H9 (cell line): ENCODE measurements at regions not wholly inside any gene's neighbourhood (a gene's known extent, or its start where the extent isn't known, plus 50 kb on each side); places are given as distances from the start of the nearest gene placed in this dataset.
A peak's percentile ranks its signal among the peaks of the same experiment; 100 is the strongest.

Experiments
- DNase-seq: peaks from one replicate; pipeline ENCODE4 v3.0.0-alpha.2; 2017
- H2AFZ ChIP-seq: one replicate; pipeline ENCODE4 v1.6.1; 2013; ENCODE audit warnings: mild to moderate bottlenecking, low read length, control low read depth, moderate library complexity
- H2AK5ac ChIP-seq: 2 replicates; pipeline ENCODE4 v1.6.1; 2013; ENCODE audit warnings: low read length, control low read depth, mixed read lengths; ENCODE audit not compliant: insufficient read length
- H2BK120ac ChIP-seq: one replicate; pipeline ENCODE4 v1.6.1; 2013; ENCODE audit warnings: low read depth, mild to moderate bottlenecking, low read length, control low read depth, inconsistent platforms; ENCODE audit not compliant: poor library complexity, severe bottlenecking
- H2BK12ac ChIP-seq: 2 replicates; pipeline ENCODE4 v1.6.1; 2013; ENCODE audit warnings: low read length, control low read depth, mixed read lengths, low read depth; ENCODE audit not compliant: insufficient read length
- H2BK15ac ChIP-seq: 2 replicates; pipeline ENCODE4 v1.6.1; 2013; ENCODE audit warnings: low read depth, low read length, control low read depth
- H2BK20ac ChIP-seq: one replicate; pipeline ENCODE4 v1.6.1; 2013; ENCODE audit warnings: low read depth, mild to moderate bottlenecking, low read length, control low read depth, inconsistent platforms; ENCODE audit not compliant: poor library complexity, severe bottlenecking
- H2BK5ac ChIP-seq: 2 replicates; pipeline ENCODE4 v1.6.1; 2013; ENCODE audit warnings: low read length, control low read depth, mixed read lengths; ENCODE audit not compliant: insufficient read length
- H3K14ac ChIP-seq: 2 replicates; pipeline ENCODE4 v1.6.1; 2013; ENCODE audit warnings: low read length, control low read depth; ENCODE audit not compliant: insufficient read depth
- H3K18ac ChIP-seq: 2 replicates; pipeline ENCODE4 v1.6.1; 2013; ENCODE audit warnings: low read depth, mild to moderate bottlenecking, mixed read lengths, low read length, control low read depth; ENCODE audit not compliant: insufficient read length
- H3K23ac ChIP-seq: 2 replicates; pipeline ENCODE4 v1.6.1; 2013; ENCODE audit warnings: low read length, control low read depth, mixed read lengths, low read depth; ENCODE audit not compliant: insufficient read length
- H3K23me2 ChIP-seq: 2 replicates; pipeline ENCODE4 v1.6.1; 2013; ENCODE audit warnings: low read depth, mild to moderate bottlenecking, mixed read lengths, low read length, control low read depth; ENCODE audit not compliant: insufficient read length, poor library complexity, severe bottlenecking
- H3K27ac ChIP-seq: 2 replicates; pipeline ENCODE4 v1.5.1; 2013; ENCODE audit warnings: low read length, control low read depth, mixed read lengths, low read depth; ENCODE audit not compliant: insufficient read length
- H3K27me3 ChIP-seq: 2 replicates; pipeline ENCODE4 v1.6.1; 2013; ENCODE audit warnings: low read length, control low read depth, inconsistent platforms; ENCODE audit not compliant: insufficient read depth
- H3K4ac ChIP-seq: 2 replicates; pipeline ENCODE4 v1.6.1; 2013; ENCODE audit warnings: low read depth, mild to moderate bottlenecking, control low read depth, inconsistent platforms, low read length, moderate library complexity
- H3K4me1 ChIP-seq: 2 replicates; pipeline ENCODE4 v1.6.1; 2013; ENCODE audit warnings: low read length, control low read depth, inconsistent platforms; ENCODE audit not compliant: insufficient read depth
- H3K4me2 ChIP-seq: 2 replicates; pipeline ENCODE4 v1.6.1; 2013; ENCODE audit warnings: low read length, control low read depth, mixed read lengths; ENCODE audit not compliant: insufficient read length, insufficient read depth
- H3K56ac ChIP-seq: 2 replicates; pipeline ENCODE4 v1.6.1; 2013; ENCODE audit warnings: low read depth, mild to moderate bottlenecking, mixed read lengths, low read length, control low read depth; ENCODE audit not compliant: insufficient read length
- H3K79me1 ChIP-seq: 2 replicates; pipeline ENCODE4 v1.6.1; 2013; ENCODE audit warnings: low read depth, mild to moderate bottlenecking, moderate library complexity, low read length, control low read depth, inconsistent platforms; ENCODE audit not compliant: insufficient read depth, poor library complexity, severe bottlenecking
- H3K79me2 ChIP-seq: 2 replicates; pipeline ENCODE4 v1.6.1; 2013; ENCODE audit warnings: low read length, control low read depth, inconsistent platforms; ENCODE audit not compliant: insufficient read depth
- H3K9ac ChIP-seq: 2 replicates; pipeline ENCODE4 v1.6.1; 2013; ENCODE audit warnings: low read length, control low read depth, mixed read lengths; ENCODE audit not compliant: insufficient read length; ENCODE audit errors: extremely low read depth
- H3K9me3 ChIP-seq: one replicate; pipeline ENCODE4 v1.6.1; 2013; ENCODE audit warnings: low read depth, low read length, inconsistent platforms; ENCODE audit not compliant: control insufficient read depth
- H3T11ph ChIP-seq: one replicate; pipeline ENCODE4 v1.6.1; 2013; ENCODE audit warnings: mild to moderate bottlenecking, low read length, control low read depth, inconsistent platforms
- H4K20me1 ChIP-seq: one replicate; pipeline ENCODE4 v1.6.1; 2013; ENCODE audit not compliant: control insufficient read depth, insufficient read length, insufficient read depth
- H4K5ac ChIP-seq: 2 replicates; pipeline ENCODE4 v1.6.1; 2013; ENCODE audit warnings: low read depth, mild to moderate bottlenecking, mixed read lengths, low read length, control low read depth; ENCODE audit not compliant: insufficient read length
- H4K8ac ChIP-seq: replicated peaks from 2 replicates; pipeline ENCODE4 v1.6.1; 2013; ENCODE audit warnings: low read length, control low read depth, mixed read lengths, low read depth; ENCODE audit not compliant: insufficient read length
- H4K91ac ChIP-seq: 2 replicates; pipeline ENCODE4 v1.6.1; 2013; ENCODE audit warnings: low read depth, mild to moderate bottlenecking, moderate library complexity, mixed read lengths, low read length, control low read depth; ENCODE audit not compliant: insufficient read length
- H3K27ac Mint-ChIP-seq, 3 experiments: 2 replicates in 2 of 3; 3 replicates in 1 of 3; pipeline ENCODE4 v1.8.0; 2020 to 2021; ENCODE audit warnings: mixed read lengths in 3 of 3, mild to moderate bottlenecking in 1 of 3, moderate library complexity in 1 of 3
- H3K27me3 Mint-ChIP-seq: 2 replicates; pipeline ENCODE4 v1.8.0; 2021; ENCODE audit warnings: low read depth, mild to moderate bottlenecking, moderate library complexity, mixed read lengths
- H3K36me3 Mint-ChIP-seq, 3 experiments: 2 replicates in 2 of 3; 3 replicates in 1 of 3; pipeline ENCODE4 v1.8.0; 2020 to 2021; ENCODE audit warnings: low read depth in 3 of 3, mixed read lengths in 3 of 3; ENCODE audit not compliant: insufficient read depth in 1 of 3
- H3K4me1 Mint-ChIP-seq, 2 experiments: 2 replicates each; pipeline ENCODE4 v1.8.0; 2020; ENCODE audit warnings: mixed read lengths in 2 of 2
- H3K4me3 Mint-ChIP-seq, 2 experiments: 2 replicates in 1 of 2; 3 replicates in 1 of 2; pipeline ENCODE4 v1.8.0; 2020 to 2021; ENCODE audit warnings: mild to moderate bottlenecking in 2 of 2, mixed read lengths in 2 of 2, moderate library complexity in 1 of 2
- H3K9me3 Mint-ChIP-seq, 2 experiments: 2 replicates in 1 of 2; 3 replicates in 1 of 2; pipeline ENCODE4 v1.8.0; 2020; ENCODE audit warnings: mild to moderate bottlenecking in 2 of 2, mixed read lengths in 2 of 2, moderate library complexity in 1 of 2
- WGBS: extraction: QIAGEN DNeasy Blood & Tissue Kit; methylation state at CpG from one replicate; pipeline ENCODE4 v1.1.7; 2013; ENCODE audit warnings: missing lambda C conversion rate, low lambda C conversion rate, mixed read lengths; ENCODE audit not compliant: insufficient read length; ENCODE audit errors: extremely low coverage; 5-methylcytosine and 5-hydroxymethylcytosine counted together
- TF ChIP-seq, protein P1 (sequence below): fragments of 200-600 bp; sonication (generic); conservative IDR thresholded peaks from 3 replicates; pipeline ENCODE4 v1.8.0; 2021; ENCODE audit warnings: antibody characterized with exemption, mild to moderate bottlenecking

GRCh38 chr15:39344662-39345141 lies 236.2 kb upstream of the THBS1 start:
- H4K91ac ChIP-seq, result no peak overlapping the region
- no peak overlapping the region for H3K4me2 ChIP-seq
- no peak overlapping the region for H2BK5ac ChIP-seq
- H3K14ac ChIP-seq, result no peak overlapping the region
- H3K79me2 ChIP-seq, result no peaks in the 10 kb centered on the region
- H3K27me3 Mint-ChIP-seq, result no peaks in the 10 kb centered on the region; the same call in 1 of the 2 replicates
- no peak overlapping the region for H3K27ac ChIP-seq
- peaks cover 29 to 31% of the 10 kb centered on the region in 2 experiments for H3K4me1 Mint-ChIP-seq
- no peaks in the 10 kb centered on the region for H3K4me1 ChIP-seq
- no peak overlapping the region for H2BK12ac ChIP-seq
- no peak overlapping the region for H2BK15ac ChIP-seq
- H3K9me3 ChIP-seq, result no peaks in the 10 kb centered on the region
- no peak overlapping the region for H4K5ac ChIP-seq
- H3T11ph ChIP-seq, result no peak overlapping the region
- peaks cover 2 to 34% (median 9%) of the 10 kb centered on the region in 3 experiments; a peak in 6 of 7 replicates for H3K36me3 Mint-ChIP-seq
- no peaks in the 10 kb centered on the region for H3K23me2 ChIP-seq
- peaks cover 9 to 31% of the 10 kb centered on the region in 2 experiments for H3K9me3 Mint-ChIP-seq
- no peak overlapping the region for H3K9ac ChIP-seq
- no peaks in the 10 kb centered on the region for H3K79me1 ChIP-seq
- no peak overlapping the region for H4K8ac ChIP-seq
- TF ChIP-seq, protein P1, sequence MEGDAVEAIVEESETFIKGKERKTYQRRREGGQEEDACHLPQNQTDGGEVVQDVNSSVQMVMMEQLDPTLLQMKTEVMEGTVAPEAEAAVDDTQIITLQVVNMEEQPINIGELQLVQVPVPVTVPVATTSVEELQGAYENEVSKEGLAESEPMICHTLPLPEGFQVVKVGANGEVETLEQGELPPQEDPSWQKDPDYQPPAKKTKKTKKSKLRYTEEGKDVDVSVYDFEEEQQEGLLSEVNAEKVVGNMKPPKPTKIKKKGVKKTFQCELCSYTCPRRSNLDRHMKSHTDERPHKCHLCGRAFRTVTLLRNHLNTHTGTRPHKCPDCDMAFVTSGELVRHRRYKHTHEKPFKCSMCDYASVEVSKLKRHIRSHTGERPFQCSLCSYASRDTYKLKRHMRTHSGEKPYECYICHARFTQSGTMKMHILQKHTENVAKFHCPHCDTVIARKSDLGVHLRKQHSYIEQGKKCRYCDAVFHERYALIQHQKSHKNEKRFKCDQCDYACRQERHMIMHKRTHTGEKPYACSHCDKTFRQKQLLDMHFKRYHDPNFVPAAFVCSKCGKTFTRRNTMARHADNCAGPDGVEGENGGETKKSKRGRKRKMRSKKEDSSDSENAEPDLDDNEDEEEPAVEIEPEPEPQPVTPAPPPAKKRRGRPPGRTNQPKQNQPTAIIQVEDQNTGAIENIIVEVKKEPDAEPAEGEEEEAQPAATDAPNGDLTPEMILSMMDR, result no peak
- no peak overlapping the region for H3K4ac ChIP-seq
- H3K4me3 Mint-ChIP-seq, result no peak overlapping the region
- no peak overlapping the region for H2AK5ac ChIP-seq
- no peak overlapping the region for H3K23ac ChIP-seq
- H4K20me1 ChIP-seq, result no peaks in the 10 kb centered on the region
- H3K27ac Mint-ChIP-seq, result peak overlapping the region in 2 of 3 experiments; percentile 93 to 99; a peak in 4 of 7 replicates
- H2BK120ac ChIP-seq, result no peak overlapping the region
- no peak overlapping the region for H2BK20ac ChIP-seq
- no CpG with 5 or more reads among the region's 3 CpGs for WGBS
- H3K56ac ChIP-seq, result no peak overlapping the region
- no peak overlapping the region for H2AFZ ChIP-seq
- no peak for DNase-seq
- no peak overlapping the region for H3K18ac ChIP-seq
- no peaks in the 10 kb centered on the region for H3K27me3 ChIP-seq
